Prostate gland (tissue), 2 donors: ENCODE measurements at regions not wholly inside any gene's neighbourhood (a gene's known extent, or its start where the extent isn't known, plus 50 kb on each side); places are given as distances from the start of the nearest gene placed in this dataset.

ENCODE experiments used
- CTCF ChIP-seq, 4 experiments: fragments of 200-600 bp in 2 of 4; fragments of 450-650 bp in 2 of 4; sonication (generic) in 2 of 4; IDR thresholded peaks; 1 replicate in 3 of 4; 2 replicates in 1 of 4; pipeline ENCODE4 v1.5.1; 2016 to 2019; ENCODE audit warnings: antibody characterized with exemption in 4 of 4, mild to moderate bottlenecking in 2 of 4, moderate library complexity in 2 of 4
- POLR2A ChIP-seq: fragments of 450-650 bp; IDR thresholded peaks from one replicate; pipeline ENCODE4 v1.6.1; 2016; ENCODE audit warnings: antibody characterized with exemption, mild to moderate bottlenecking

GRCh38 chr12:76669981-76670380 lies 93.9 kb upstream of the ZDHHC17 start:
- TF ChIP-seq CTCF (IDR thresholded peaks at IDR 0.05) (no peak), POLR2A (no peak)
